ENCODE measurements at regions not wholly inside any gene's neighbourhood (a gene's known extent, or its start where the extent isn't known, plus 50 kb on each side); places are given as distances from the start of the nearest gene placed in this dataset.

- H3K4me3 ChIP-seq (ENCODE audit: insufficient read depth, low read length, poor library complexity, severe bottlenecking): no peak overlapping the region
- TF ChIP-seq EZH2phosphoT487 (conservative IDR thresholded peaks at IDR 0.05; ENCODE audit: low read length): no peak
- TF ChIP-seq CTCF (IDR thresholded peaks at IDR 0.05; ENCODE audit: insufficient read depth, low read length, poor library complexity, severe bottlenecking): no peak
- no peak overlapping the region for H2AFZ ChIP-seq (ENCODE audit: low read depth, low read length, severe bottlenecking)
- H3K4me2 ChIP-seq (ENCODE audit: low read depth, low read length, poor library complexity, severe bottlenecking): no peak overlapping the region
- H3K27ac ChIP-seq (ENCODE audit: low read depth, low read length): no peak overlapping the region
- H4K20me1 ChIP-seq (ENCODE audit: low read depth, low read length): no peaks in the 10 kb centered on the region
- no peak overlapping the region for H3K9ac ChIP-seq (ENCODE audit: low read length)
- no peaks in the 10 kb centered on the region for H3K27me3 ChIP-seq (ENCODE audit: low read length)
- no peaks in the 10 kb centered on the region for H3K36me3 ChIP-seq (ENCODE audit: low read length)
- no peaks in the 10 kb centered on the region for H3K9me3 ChIP-seq (ENCODE audit: insufficient read depth, low read length)
- H3F3A ChIP-seq (ENCODE audit: insufficient read depth): no peaks in the 10 kb centered on the region
- H3K79me2 ChIP-seq (ENCODE audit: insufficient read depth, low read length): no peaks in the 10 kb centered on the region
- H3K9me2 ChIP-seq (replicated peaks; ENCODE audit: insufficient read depth, low read length): no peaks in the 10 kb centered on the region
Measured at GRCh38 chr2:157172239-157172638, 85.3 kb upstream of the GALNT5 start.

- Histone ChIP-seq H3K4me3 (ENCODE audit: insufficient read depth, low read length, poor library complexity, severe bottlenecking) (no peak overlapping the region), H3K4me2 (ENCODE audit: low read depth, low read length, poor library complexity, severe bottlenecking) (no peak overlapping the region), H3K27me3 (ENCODE audit: low read length) (no peaks in the 10 kb centered on the region), H3K9me2 (replicated peaks; ENCODE audit: insufficient read depth, low read length) (no peaks in the 10 kb centered on the region), H3K27ac (ENCODE audit: low read depth, low read length) (no peak overlapping the region), H3K36me3 (ENCODE audit: low read length) (no peaks in the 10 kb centered on the region), H3K9me3 (ENCODE audit: insufficient read depth, low read length) (no peaks in the 10 kb centered on the region), H3F3A (ENCODE audit: insufficient read depth) (no peaks in the 10 kb centered on the region), H3K9ac (ENCODE audit: low read length) (no peak overlapping the region), H3K79me2 (ENCODE audit: insufficient read depth, low read length) (no peaks in the 10 kb centered on the region), H2AFZ (ENCODE audit: low read depth, low read length, severe bottlenecking) (no peak overlapping the region), H4K20me1 (ENCODE audit: low read depth, low read length) (no peaks in the 10 kb centered on the region)
- TF ChIP-seq CTCF (IDR thresholded peaks at IDR 0.05; ENCODE audit: insufficient read depth, low read length, poor library complexity, severe bottlenecking) (no peak), EZH2phosphoT487 (conservative IDR thresholded peaks at IDR 0.05; ENCODE audit: low read length) (no peak)
Measured at GRCh38 chr2:157172866-157173578, 84.5 kb upstream of the GALNT5 start.

- Histone ChIP-seq H3K27ac (ENCODE audit: low read depth, low read length) (no peak overlapping the region), H2AFZ (ENCODE audit: low read depth, low read length, severe bottlenecking) (no peak overlapping the region)
- no peak for TF ChIP-seq EZH2phosphoT487 (conservative IDR thresholded peaks at IDR 0.05; ENCODE audit: low read length)
- TF ChIP-seq CTCF (IDR thresholded peaks at IDR 0.05; ENCODE audit: insufficient read depth, low read length, poor library complexity, severe bottlenecking): no peak
Measured at GRCh38 chr2:157173740-157174184, 83.7 kb upstream of the GALNT5 start.

More at GRCh38 chr2:157173740-157174184, 83.7 kb upstream of the GALNT5 start:
- Histone ChIP-seq H3K36me3 (ENCODE audit: low read length) (no peaks in the 10 kb centered on the region), H3K9ac (ENCODE audit: low read length) (no peak overlapping the region), H3F3A (ENCODE audit: insufficient read depth) (no peaks in the 10 kb centered on the region), H3K4me3 (ENCODE audit: insufficient read depth, low read length, poor library complexity, severe bottlenecking) (no peak overlapping the region), H3K9me3 (ENCODE audit: insufficient read depth, low read length) (no peaks in the 10 kb centered on the region), H3K27me3 (ENCODE audit: low read length) (no peaks in the 10 kb centered on the region), H3K9me2 (replicated peaks; ENCODE audit: insufficient read depth, low read length) (no peaks in the 10 kb centered on the region), H3K79me2 (ENCODE audit: insufficient read depth, low read length) (no peaks in the 10 kb centered on the region), H4K20me1 (ENCODE audit: low read depth, low read length) (no peaks in the 10 kb centered on the region), H3K4me2 (ENCODE audit: low read depth, low read length, poor library complexity, severe bottlenecking) (no peak overlapping the region)

All from SU-DHL-6 (cell line).